ENCODE measurements at regions not wholly inside any gene's neighbourhood (a gene's known extent, or its start where the extent isn't known, plus 50 kb on each side); places are given as distances from the start of the nearest gene placed in this dataset.
"Not testable (repeated sequence)": the region's sequence is repeated elsewhere in the genome, so short reads cannot be mapped to it uniquely, and the experiment has no call there.

GRCh38 chr16:61432421-61432820 lies 603.8 kb downstream of the CDH8 start:
- H3K27ac ChIP-seq (ENCODE audit: insufficient read depth, low read length, poor library complexity, severe bottlenecking): no peak overlapping the region
- no peaks in the 10 kb centered on the region for H3K36me3 ChIP-seq (ENCODE audit: control insufficient read depth, insufficient read depth, low read length)
- H3K36me3 Mint-ChIP-seq: no peaks in the 10 kb centered on the region
- no peaks in the 10 kb centered on the region for H3K4me1 Mint-ChIP-seq
- no peaks in the 10 kb centered on the region for H3K27me3 ChIP-seq (ENCODE audit: control insufficient read depth, insufficient read depth, low read length)
- no peaks in the 10 kb centered on the region for H3K27me3 Mint-ChIP-seq
- ATAC-seq (ENCODE audit: low read depth in 2 of 2): no peak
- peaks cover 0 to 37% (median 5%) of the 10 kb centered on the region in 7 donors for H3K9me3 Mint-ChIP-seq
- H3K4me3 Mint-ChIP-seq: no peak overlapping the region
- no peaks in the 10 kb centered on the region for H3K9me3 ChIP-seq (ENCODE audit: control insufficient read depth in 2 of 2, low read length in 2 of 2)
- H3K27ac Mint-ChIP-seq: no peak overlapping the region
- H3K4me1 ChIP-seq (ENCODE audit: control insufficient read depth, insufficient read depth, low read length, poor library complexity, severe bottlenecking): no peaks in the 10 kb centered on the region
- no peak overlapping the region for H3K4me3 ChIP-seq (ENCODE audit: low read depth, low read length)
- no peak for DNase-seq

- no peaks in the 10 kb centered on the region for H3K27me3 Mint-ChIP-seq
- Histone ChIP-seq H3K4me1 (ENCODE audit: control insufficient read depth, insufficient read depth, low read length, poor library complexity, severe bottlenecking) (no peaks in the 10 kb centered on the region), H3K9me3 (ENCODE audit: control insufficient read depth in 2 of 2, low read length in 2 of 2) (peaks cover 5 to 8% of the 10 kb centered on the region in 2 experiments), H3K4me3 (ENCODE audit: low read depth, low read length) (no peak overlapping the region), H3K36me3 (ENCODE audit: control insufficient read depth, insufficient read depth, low read length) (no peaks in the 10 kb centered on the region), H3K27ac (ENCODE audit: insufficient read depth, low read length, poor library complexity, severe bottlenecking) (no peak overlapping the region), H3K27me3 (ENCODE audit: control insufficient read depth, insufficient read depth, low read length) (no peaks in the 10 kb centered on the region)
- DNase-seq (no peak), ATAC-seq (ENCODE audit: low read depth in 2 of 2) (no peak)
- no peaks in the 10 kb centered on the region for H3K36me3 Mint-ChIP-seq
- no peaks in the 10 kb centered on the region for H3K4me1 Mint-ChIP-seq
- no peak overlapping the region for H3K4me3 Mint-ChIP-seq
- peaks cover 0 to 35% (median 3%) of the 10 kb centered on the region in 7 donors for H3K9me3 Mint-ChIP-seq
- no peak overlapping the region for H3K27ac Mint-ChIP-seq
These were observed 615.1 kb downstream of the CDH8 start for GRCh38 chr16:61421111-61421510.

GRCh38 chr16:61419791-61420190 lies 616.4 kb downstream of the CDH8 start:
- peaks cover 0 to 36% (median 2%) of the 10 kb centered on the region in 7 donors for H3K9me3 Mint-ChIP-seq
- Histone ChIP-seq H3K27me3 (ENCODE audit: control insufficient read depth, insufficient read depth, low read length) (no peaks in the 10 kb centered on the region), H3K4me3 (ENCODE audit: low read depth, low read length) (no peak overlapping the region), H3K27ac (ENCODE audit: insufficient read depth, low read length, poor library complexity, severe bottlenecking) (no peak overlapping the region), H3K4me1 (ENCODE audit: control insufficient read depth, insufficient read depth, low read length, poor library complexity, severe bottlenecking) (no peaks in the 10 kb centered on the region), H3K9me3 (ENCODE audit: control insufficient read depth in 2 of 2, low read length in 2 of 2) (peaks cover 2 to 8% of the 10 kb centered on the region in 2 experiments), H3K36me3 (ENCODE audit: control insufficient read depth, insufficient read depth, low read length) (no peaks in the 10 kb centered on the region)
- peak overlapping the region in 1 of 3 donors; percentile 49 for H3K27ac Mint-ChIP-seq
- no peaks in the 10 kb centered on the region for H3K27me3 Mint-ChIP-seq
- no peak overlapping the region for H3K4me3 Mint-ChIP-seq
- DNase-seq (no peak), ATAC-seq (ENCODE audit: low read depth in 2 of 2) (no peak)
- no peaks in the 10 kb centered on the region for H3K36me3 Mint-ChIP-seq
- no peaks in the 10 kb centered on the region for H3K4me1 Mint-ChIP-seq

- not testable (repeated sequence) for H3K27ac Mint-ChIP-seq
These were observed 617.4 kb downstream of the CDH8 start for GRCh38 chr16:61418802-61419201.

GRCh38 chr16:61415126-61415525 lies 621.1 kb downstream of the CDH8 start:
- Mint-ChIP-seq H3K4me1 (no peaks in the 10 kb centered on the region), H3K27ac (no peak overlapping the region), H3K9me3 (peaks cover 3 to 50% (median 7%) of the 10 kb centered on the region in 7 donors), H3K36me3 (no peaks in the 10 kb centered on the region), H3K27me3 (no peaks in the 10 kb centered on the region), H3K4me3 (no peak overlapping the region)
- no peak for DNase-seq
- no peak for ATAC-seq (ENCODE audit: low read depth in 2 of 2)
- Histone ChIP-seq H3K27ac (ENCODE audit: insufficient read depth, low read length, poor library complexity, severe bottlenecking) (no peak overlapping the region), H3K36me3 (ENCODE audit: control insufficient read depth, insufficient read depth, low read length) (no peaks in the 10 kb centered on the region), H3K4me3 (ENCODE audit: low read depth, low read length) (no peak overlapping the region), H3K27me3 (ENCODE audit: control insufficient read depth, insufficient read depth, low read length) (no peaks in the 10 kb centered on the region), H3K9me3 (ENCODE audit: control insufficient read depth in 2 of 2, low read length in 2 of 2) (peaks cover 4 to 5% of the 10 kb centered on the region in 2 experiments), H3K4me1 (ENCODE audit: control insufficient read depth, insufficient read depth, low read length, poor library complexity, severe bottlenecking) (no peaks in the 10 kb centered on the region)

More at GRCh38 chr16:61418802-61419201, 617.4 kb downstream of the CDH8 start:
- H3K9me3 Mint-ChIP-seq: peaks cover 0 to 39% (median 3%) of the 10 kb centered on the region in 7 donors
- not testable (repeated sequence) for H3K36me3 ChIP-seq (ENCODE audit: control insufficient read depth, insufficient read depth, low read length); H3K4me3 Mint-ChIP-seq; H3K36me3 Mint-ChIP-seq; H3K4me3 ChIP-seq (ENCODE audit: low read depth, low read length); DNase-seq; ATAC-seq (ENCODE audit: low read depth in 2 of 2); H3K4me1 ChIP-seq (ENCODE audit: control insufficient read depth, insufficient read depth, low read length, poor library complexity, severe bottlenecking); H3K27ac ChIP-seq (ENCODE audit: insufficient read depth, low read length, poor library complexity, severe bottlenecking); H3K27me3 ChIP-seq (ENCODE audit: control insufficient read depth, insufficient read depth, low read length); H3K9me3 ChIP-seq (ENCODE audit: control insufficient read depth in 2 of 2, low read length in 2 of 2); H3K4me1 Mint-ChIP-seq; H3K27me3 Mint-ChIP-seq

- no peaks in the 10 kb centered on the region for H3K27me3 ChIP-seq (ENCODE audit: control insufficient read depth, insufficient read depth, low read length)
- H3K27ac Mint-ChIP-seq: no peak overlapping the region
- H3K9me3 ChIP-seq (ENCODE audit: control insufficient read depth in 2 of 2, low read length in 2 of 2): peaks cover 4 to 9% of the 10 kb centered on the region in 2 experiments
- H3K4me3 Mint-ChIP-seq: no peak overlapping the region
- H3K4me1 ChIP-seq (ENCODE audit: control insufficient read depth, insufficient read depth, low read length, poor library complexity, severe bottlenecking): no peaks in the 10 kb centered on the region
- DNase-seq (no peak), ATAC-seq (ENCODE audit: low read depth in 2 of 2) (no peak)
- H3K27me3 Mint-ChIP-seq: no peaks in the 10 kb centered on the region
- peaks cover 4 to 50% (median 7%) of the 10 kb centered on the region in 7 donors for H3K9me3 Mint-ChIP-seq
- no peaks in the 10 kb centered on the region for H3K4me1 Mint-ChIP-seq
- H3K36me3 Mint-ChIP-seq: no peaks in the 10 kb centered on the region
- no peaks in the 10 kb centered on the region for H3K36me3 ChIP-seq (ENCODE audit: control insufficient read depth, insufficient read depth, low read length)
- H3K4me3 ChIP-seq (ENCODE audit: low read depth, low read length): no peak overlapping the region
- H3K27ac ChIP-seq (ENCODE audit: insufficient read depth, low read length, poor library complexity, severe bottlenecking): no peak overlapping the region
These were observed 623.2 kb downstream of the CDH8 start for GRCh38 chr16:61413021-61413420.

- H3K27ac ChIP-seq (ENCODE audit: insufficient read depth, low read length, poor library complexity, severe bottlenecking): no peak overlapping the region
- Mint-ChIP-seq H3K36me3 (no peaks in the 10 kb centered on the region), H3K4me1 (no peaks in the 10 kb centered on the region), H3K9me3 (peaks cover 4 to 48% (median 7%) of the 10 kb centered on the region in 7 donors), H3K27ac (no peak overlapping the region), H3K27me3 (no peaks in the 10 kb centered on the region), H3K4me3 (no peak overlapping the region)
- no peak for ATAC-seq (ENCODE audit: low read depth in 2 of 2)
- H3K4me3 ChIP-seq (ENCODE audit: low read depth, low read length): no peak overlapping the region
- H3K9me3 ChIP-seq (ENCODE audit: control insufficient read depth in 2 of 2, low read length in 2 of 2): peaks cover 4 to 9% of the 10 kb centered on the region in 2 experiments
- DNase-seq: no peak
- H3K27me3 ChIP-seq (ENCODE audit: control insufficient read depth, insufficient read depth, low read length): no peaks in the 10 kb centered on the region
- H3K36me3 ChIP-seq (ENCODE audit: control insufficient read depth, insufficient read depth, low read length): no peaks in the 10 kb centered on the region
- H3K4me1 ChIP-seq (ENCODE audit: control insufficient read depth, insufficient read depth, low read length, poor library complexity, severe bottlenecking): no peaks in the 10 kb centered on the region
These were observed 623.7 kb downstream of the CDH8 start for GRCh38 chr16:61412562-61412961.

GRCh38 chr16:61409604-61410003 lies 626.6 kb downstream of the CDH8 start:
- Mint-ChIP-seq H3K4me1 (no peaks in the 10 kb centered on the region), H3K36me3 (no peaks in the 10 kb centered on the region), H3K27me3 (no peaks in the 10 kb centered on the region), H3K27ac (no peak overlapping the region), H3K4me3 (no peak overlapping the region), H3K9me3 (peaks cover 6 to 63% (median 12%) of the 10 kb centered on the region in 7 donors)
- H3K4me3 ChIP-seq (ENCODE audit: low read depth, low read length): no peak overlapping the region
- no peak for ATAC-seq (ENCODE audit: low read depth in 2 of 2)
- peaks cover 6 to 9% of the 10 kb centered on the region in 2 experiments for H3K9me3 ChIP-seq (ENCODE audit: control insufficient read depth in 2 of 2, low read length in 2 of 2)
- no peak for DNase-seq
- H3K4me1 ChIP-seq (ENCODE audit: control insufficient read depth, insufficient read depth, low read length, poor library complexity, severe bottlenecking): no peaks in the 10 kb centered on the region
- H3K27ac ChIP-seq (ENCODE audit: insufficient read depth, low read length, poor library complexity, severe bottlenecking): no peak overlapping the region
- H3K36me3 ChIP-seq (ENCODE audit: control insufficient read depth, insufficient read depth, low read length): no peaks in the 10 kb centered on the region
- no peaks in the 10 kb centered on the region for H3K27me3 ChIP-seq (ENCODE audit: control insufficient read depth, insufficient read depth, low read length)

Measured in CD4-positive, CD25-positive, alpha-beta regulatory T cell (primary cell).